CD4-positive, alpha-beta T cell treated with Interleukin-15 for 4 hours (primary cell): ENCODE measurements at regions not wholly inside any gene's neighbourhood (a gene's known extent, or its start where the extent isn't known, plus 50 kb on each side); places are given as distances from the start of the nearest gene placed in this dataset.
"Not testable (repeated sequence)": the region's sequence is repeated elsewhere in the genome, so short reads cannot be mapped to it uniquely, and the experiment has no call there.

ENCODE experiments used
- DNase-seq: peaks from one replicate; pipeline ENCODE4 v3.0.0-alpha.2; 2020; ENCODE audit warnings: low spot score

- no peak for DNase-seq
Observed at GRCh38 chr2:240191001-240191400, 50.5 kb upstream of the OTOS start.

- no peak for DNase-seq
Observed at GRCh38 chr2:240192661-240193060, 52.2 kb upstream of the OTOS start.

- DNase-seq: not testable (repeated sequence)
Observed at GRCh38 chr2:240194341-240194762, 53.9 kb upstream of the OTOS start.

GRCh38 chr2:240195316-240195861 lies 54.9 kb upstream of the OTOS start:
- no peak for DNase-seq

- DNase-seq: no peak
Observed at GRCh38 chr2:240196716-240197461, 56.4 kb upstream of the OTOS start.

GRCh38 chr2:240197462-240198139 lies 57.1 kb upstream of the OTOS start:
- DNase-seq: no peak

GRCh38 chr2:240198226-240198625 lies 57.8 kb upstream of the OTOS start:
- no peak for DNase-seq

GRCh38 chr2:240199133-240199870 lies 58.8 kb upstream of the OTOS start:
- DNase-seq: no peak

- DNase-seq: no peak
Observed at GRCh38 chr2:240200230-240201051, 60.0 kb upstream of the OTOS start.

GRCh38 chr2:240201866-240202265 lies 61.4 kb upstream of the OTOS start:
- no peak for DNase-seq

GRCh38 chr2:240202586-240202985 lies 62.1 kb upstream of the OTOS start:
- DNase-seq: no peak

GRCh38 chr2:240203031-240203787 lies 62.8 kb upstream of the OTOS start:
- DNase-seq: no peak

GRCh38 chr2:240203788-240204270 lies 63.4 kb upstream of the OTOS start:
- no peak for DNase-seq

GRCh38 chr2:240204431-240205276 lies 64.2 kb upstream of the OTOS start:
- DNase-seq: no peak

GRCh38 chr2:240205348-240205747 lies 64.9 kb upstream of the OTOS start:
- DNase-seq: no peak

- DNase-seq: no peak
Observed at GRCh38 chr2:240205772-240206171, 65.3 kb upstream of the OTOS start.

GRCh38 chr2:240206630-240207029 lies 66.2 kb upstream of the OTOS start:
- no peak for DNase-seq

- no peak for DNase-seq
Observed at GRCh38 chr2:240207661-240208060, 67.2 kb upstream of the OTOS start.

GRCh38 chr2:240208096-240208495 lies 67.6 kb upstream of the OTOS start:
- no peak for DNase-seq

- no peak for DNase-seq
Observed at GRCh38 chr2:240208631-240209211, 68.3 kb upstream of the OTOS start.
